Gastroesophageal sphincter (tissue), 3 donors: ENCODE measurements at regions not wholly inside any gene's neighbourhood (a gene's known extent, or its start where the extent isn't known, plus 50 kb on each side); places are given as distances from the start of the nearest gene placed in this dataset.

Experiments
- CTCF ChIP-seq, 4 experiments: fragments of 200-600 bp in 2 of 4; fragments of 450-650 bp in 2 of 4; sonication (generic) in 1 of 4; IDR thresholded peaks; one replicate each; pipeline ENCODE4 v1.5.1; 2017 to 2019; ENCODE audit warnings: antibody characterized with exemption in 4 of 4, mild to moderate bottlenecking in 2 of 4, moderate library complexity in 2 of 4
- EP300 ChIP-seq: sonication (generic); formaldehyde crosslinking; IDR thresholded peaks from one replicate; pipeline ENCODE4 v1.6.1; 2017; ENCODE audit warnings: antibody characterized with exemption, mild to moderate bottlenecking
- POLR2A ChIP-seq, 2 donors: fragments of 450-650 bp; IDR thresholded peaks; one replicate each; pipeline ENCODE4 v1.6.1; 2017; ENCODE audit warnings: antibody characterized with exemption in 2 of 2, mild to moderate bottlenecking in 2 of 2, moderate library complexity in 1 of 2
- POLR2AphosphoS5 ChIP-seq: sonication (generic); formaldehyde crosslinking; IDR thresholded peaks from one replicate; pipeline ENCODE4 v1.6.1; 2017; ENCODE audit warnings: antibody characterized with exemption

GRCh38 chr4:32251126-32251525 lies 1531.0 kb downstream of the PCDH7 start:
- TF ChIP-seq CTCF (IDR thresholded peaks at IDR 0.05) = no peak
- no peak for TF ChIP-seq POLR2A (IDR thresholded peaks at IDR 0.05)
- no peak for TF ChIP-seq POLR2AphosphoS5
- TF ChIP-seq EP300 = no peak
